ENCODE measurements at regions not wholly inside any gene's neighbourhood (a gene's known extent, or its start where the extent isn't known, plus 50 kb on each side); places are given as distances from the start of the nearest gene placed in this dataset.

DNA sequence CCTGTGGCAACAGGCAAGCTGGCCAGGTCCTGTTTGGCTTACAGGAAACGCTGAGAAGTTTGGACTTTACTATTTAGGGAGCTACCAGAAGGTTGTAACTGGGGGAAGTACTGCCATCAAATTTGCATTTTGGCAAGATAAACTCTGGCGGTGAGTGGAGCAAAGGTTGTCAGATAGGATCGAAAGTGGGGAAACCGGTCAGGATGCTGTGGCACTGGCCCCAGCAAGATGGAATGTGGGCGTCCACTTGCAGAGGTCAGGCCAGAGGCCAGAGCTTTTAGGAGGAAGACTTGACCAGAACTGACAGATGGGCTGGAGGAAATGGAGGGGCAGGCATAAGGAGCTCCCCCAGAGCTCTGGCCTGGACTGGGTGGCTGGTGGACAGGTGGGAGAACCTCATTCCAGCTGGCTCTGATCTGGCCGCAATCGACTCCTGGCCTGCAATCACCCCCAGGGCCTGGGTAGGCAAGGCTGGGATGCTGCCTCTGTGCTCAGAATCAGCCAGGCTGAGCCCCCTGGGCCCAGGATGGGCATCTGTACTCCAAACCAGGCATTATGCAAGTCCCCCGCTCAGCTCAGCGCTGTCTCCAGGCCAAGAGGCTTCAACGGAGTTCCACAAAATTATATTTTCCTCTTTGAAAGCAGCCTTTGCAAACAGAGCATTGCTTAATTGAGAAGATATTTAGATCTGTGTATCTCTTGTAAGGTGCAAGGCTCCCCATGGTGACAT, 178.3 kb upstream of the NECTIN1 start:
- Histone ChIP-seq H3K4me1 (ENCODE audit: insufficient read depth, low read length) (no peaks in the 10 kb centered on the region), H3K9ac (ENCODE audit: low read length) (no peak overlapping the region), H3K36me3 (ENCODE audit: insufficient read depth, low read length) (no peaks in the 10 kb centered on the region), H3K4me3 (ENCODE audit: insufficient read depth, low read depth, low read length) (no peak overlapping the region), H3K27me3 (ENCODE audit: insufficient read depth, low read length) (peaks cover 6% of the 10 kb centered on the region), H3K9me3 (ENCODE audit: insufficient read depth, low read depth, low read length) (no peaks in the 10 kb centered on the region), H3K4me2 (ENCODE audit: low read length) (no peak overlapping the region), H2AFZ (ENCODE audit: low read depth, low read length) (no peak overlapping the region), H3K27ac (ENCODE audit: low read depth, low read length) (no peak overlapping the region), H4K20me1 (ENCODE audit: insufficient read depth, low read length) (no peaks in the 10 kb centered on the region), H3K79me2 (ENCODE audit: insufficient read depth, low read length) (no peaks in the 10 kb centered on the region)
- Mint-ChIP-seq H3K4me3 (ENCODE audit: unreplicated experiment) (no peak overlapping the region), H3K27ac (ENCODE audit: unreplicated experiment) (no peak overlapping the region), H3K27me3 (ENCODE audit: low read depth, unreplicated experiment) (peaks cover 89% of the 10 kb centered on the region), H3K4me1 (ENCODE audit: low read depth, unreplicated experiment) (no peaks in the 10 kb centered on the region), H3K9me3 (ENCODE audit: unreplicated experiment) (peaks cover 4% of the 10 kb centered on the region), H3K36me3 (ENCODE audit: low read depth, unreplicated experiment) (no peaks in the 10 kb centered on the region)
- no peak for FAIRE-seq
- TF ChIP-seq EZH2 (IDR thresholded peaks at IDR 0.05; ENCODE audit: insufficient read depth, low read length), result no peak
- TF ChIP-seq, protein P1, sequence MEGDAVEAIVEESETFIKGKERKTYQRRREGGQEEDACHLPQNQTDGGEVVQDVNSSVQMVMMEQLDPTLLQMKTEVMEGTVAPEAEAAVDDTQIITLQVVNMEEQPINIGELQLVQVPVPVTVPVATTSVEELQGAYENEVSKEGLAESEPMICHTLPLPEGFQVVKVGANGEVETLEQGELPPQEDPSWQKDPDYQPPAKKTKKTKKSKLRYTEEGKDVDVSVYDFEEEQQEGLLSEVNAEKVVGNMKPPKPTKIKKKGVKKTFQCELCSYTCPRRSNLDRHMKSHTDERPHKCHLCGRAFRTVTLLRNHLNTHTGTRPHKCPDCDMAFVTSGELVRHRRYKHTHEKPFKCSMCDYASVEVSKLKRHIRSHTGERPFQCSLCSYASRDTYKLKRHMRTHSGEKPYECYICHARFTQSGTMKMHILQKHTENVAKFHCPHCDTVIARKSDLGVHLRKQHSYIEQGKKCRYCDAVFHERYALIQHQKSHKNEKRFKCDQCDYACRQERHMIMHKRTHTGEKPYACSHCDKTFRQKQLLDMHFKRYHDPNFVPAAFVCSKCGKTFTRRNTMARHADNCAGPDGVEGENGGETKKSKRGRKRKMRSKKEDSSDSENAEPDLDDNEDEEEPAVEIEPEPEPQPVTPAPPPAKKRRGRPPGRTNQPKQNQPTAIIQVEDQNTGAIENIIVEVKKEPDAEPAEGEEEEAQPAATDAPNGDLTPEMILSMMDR (IDR thresholded peaks at IDR 0.05; ENCODE audit: insufficient read depth, low read depth, low read length), result no peak
- no peak for DNase-seq (ENCODE audit: low read depth)

DNA sequence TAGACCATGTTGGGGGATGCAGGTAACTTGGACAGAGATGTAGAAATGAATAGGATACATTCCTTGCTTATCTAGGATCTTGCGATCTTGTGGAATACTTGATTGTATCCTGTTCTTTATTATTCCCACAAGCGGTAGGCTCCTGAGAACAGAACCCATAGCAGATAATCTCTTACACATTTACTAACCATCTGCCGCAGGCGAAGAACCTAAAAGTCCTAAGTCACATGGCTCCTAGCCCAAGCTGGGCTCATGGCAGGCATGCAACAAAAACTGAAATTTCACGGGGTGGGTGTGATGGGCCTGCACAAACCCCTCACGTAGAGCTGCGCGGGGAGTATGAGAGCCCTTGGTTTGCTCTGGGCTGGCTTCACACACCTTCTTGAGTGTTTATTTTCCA, 177.4 kb upstream of the NECTIN1 start:
- no peak overlapping the region for H3K9ac ChIP-seq (ENCODE audit: low read length)
- H4K20me1 ChIP-seq (ENCODE audit: insufficient read depth, low read length), result no peaks in the 10 kb centered on the region
- no peaks in the 10 kb centered on the region for H3K9me3 ChIP-seq (ENCODE audit: insufficient read depth, low read depth, low read length)
- TF ChIP-seq, protein P1 (IDR thresholded peaks at IDR 0.05; ENCODE audit: insufficient read depth, low read depth, low read length), result no peak
- Mint-ChIP-seq H3K9me3 (ENCODE audit: unreplicated experiment) (peaks cover 4% of the 10 kb centered on the region), H3K27ac (ENCODE audit: unreplicated experiment) (no peak overlapping the region), H3K4me1 (ENCODE audit: low read depth, unreplicated experiment) (no peaks in the 10 kb centered on the region), H3K36me3 (ENCODE audit: low read depth, unreplicated experiment) (no peaks in the 10 kb centered on the region), H3K4me3 (ENCODE audit: unreplicated experiment) (no peak overlapping the region), H3K27me3 (ENCODE audit: low read depth, unreplicated experiment) (peaks cover 92% of the 10 kb centered on the region)
- no peaks in the 10 kb centered on the region for H3K36me3 ChIP-seq (ENCODE audit: insufficient read depth, low read length)
- no peak overlapping the region for H3K4me3 ChIP-seq (ENCODE audit: insufficient read depth, low read depth, low read length)
- H3K27ac ChIP-seq (ENCODE audit: low read depth, low read length), result no peak overlapping the region
- H2AFZ ChIP-seq (ENCODE audit: low read depth, low read length), result no peak overlapping the region
- DNase-seq (ENCODE audit: low read depth), result no peak
- no peaks in the 10 kb centered on the region for H3K4me1 ChIP-seq (ENCODE audit: insufficient read depth, low read length)
- no peak overlapping the region for H3K4me2 ChIP-seq (ENCODE audit: low read length)
- FAIRE-seq, result no peak
- peaks cover 6% of the 10 kb centered on the region for H3K27me3 ChIP-seq (ENCODE audit: insufficient read depth, low read length)
- no peaks in the 10 kb centered on the region for H3K79me2 ChIP-seq (ENCODE audit: insufficient read depth, low read length)

DNA sequence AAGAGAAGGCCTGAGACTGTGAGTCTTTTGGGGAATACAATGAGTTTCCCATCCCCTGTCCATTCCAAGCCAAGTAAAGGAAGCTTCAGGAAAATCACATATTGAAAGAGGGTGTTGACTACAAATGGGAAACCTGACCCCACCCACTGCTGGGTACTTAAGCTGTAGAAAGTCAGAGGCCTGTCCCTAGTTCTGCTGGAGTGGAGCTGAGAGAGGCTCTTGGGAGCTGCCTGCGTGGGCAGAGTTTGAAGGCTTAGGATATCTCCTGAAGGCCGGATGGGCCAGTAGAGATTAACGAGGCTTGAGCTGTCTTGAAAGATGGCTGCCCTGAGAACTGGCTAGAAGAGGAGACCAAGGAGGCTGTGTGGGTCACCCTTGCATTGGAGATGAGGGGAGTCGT, 176.2 kb upstream of the NECTIN1 start:
- Histone ChIP-seq H3K79me2 (ENCODE audit: insufficient read depth, low read length) (no peaks in the 10 kb centered on the region), H3K9me3 (ENCODE audit: insufficient read depth, low read depth, low read length) (no peaks in the 10 kb centered on the region), H4K20me1 (ENCODE audit: insufficient read depth, low read length) (no peaks in the 10 kb centered on the region), H3K4me3 (ENCODE audit: insufficient read depth, low read depth, low read length) (no peak overlapping the region), H3K27me3 (ENCODE audit: insufficient read depth, low read length) (peaks cover 6% of the 10 kb centered on the region), H3K27ac (ENCODE audit: low read depth, low read length) (no peak overlapping the region), H3K4me1 (ENCODE audit: insufficient read depth, low read length) (no peaks in the 10 kb centered on the region), H3K36me3 (ENCODE audit: insufficient read depth, low read length) (no peaks in the 10 kb centered on the region), H3K4me2 (ENCODE audit: low read length) (no peak overlapping the region), H3K9ac (ENCODE audit: low read length) (no peak overlapping the region), H2AFZ (ENCODE audit: low read depth, low read length) (no peak overlapping the region)
- no peaks in the 10 kb centered on the region for H3K4me1 Mint-ChIP-seq (ENCODE audit: low read depth, unreplicated experiment)
- H3K9me3 Mint-ChIP-seq (ENCODE audit: unreplicated experiment), result peaks cover 4% of the 10 kb centered on the region
- FAIRE-seq (no peak), DNase-seq (ENCODE audit: low read depth) (no peak)
- TF ChIP-seq EZH2 (IDR thresholded peaks at IDR 0.05; ENCODE audit: insufficient read depth, low read length), result no peak
- TF ChIP-seq, protein P1 (IDR thresholded peaks at IDR 0.05; ENCODE audit: insufficient read depth, low read depth, low read length), result no peak
- no peak overlapping the region for H3K27ac Mint-ChIP-seq (ENCODE audit: unreplicated experiment)
- peaks cover 90% of the 10 kb centered on the region for H3K27me3 Mint-ChIP-seq (ENCODE audit: low read depth, unreplicated experiment)
- H3K4me3 Mint-ChIP-seq (ENCODE audit: unreplicated experiment), result no peak overlapping the region
- H3K36me3 Mint-ChIP-seq (ENCODE audit: low read depth, unreplicated experiment), result no peaks in the 10 kb centered on the region

Measured in astrocyte (in vitro differentiated cells and primary cell).